ENCODE measurements at regions not wholly inside any gene's neighbourhood (a gene's known extent, or its start where the extent isn't known, plus 50 kb on each side); places are given as distances from the start of the nearest gene placed in this dataset.

DNA sequence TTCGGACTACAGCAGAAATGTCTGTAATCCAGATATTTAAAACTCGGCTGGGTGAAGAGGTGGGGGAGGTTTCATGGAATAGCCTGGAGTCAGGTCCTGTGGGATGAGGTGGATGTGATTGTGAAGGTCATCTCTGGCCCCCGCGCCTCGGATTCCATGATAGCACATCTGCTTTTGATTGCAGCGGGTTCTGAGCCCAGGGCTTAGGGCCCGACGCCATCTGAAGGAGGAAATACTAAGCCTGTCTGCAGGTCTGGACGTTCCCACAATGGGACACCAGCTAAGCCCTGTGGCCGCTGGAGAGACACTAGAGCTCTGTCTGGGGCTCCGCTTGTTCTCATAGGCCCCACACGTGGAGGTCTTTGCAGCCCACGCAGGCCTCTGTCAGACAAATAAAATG lies 328.7 kb downstream of the CXCL12 start:
- TF ChIP-seq POLR2A (IDR thresholded peaks at IDR 0.05) (no peak), POLR2AphosphoS5 (IDR thresholded peaks at IDR 0.05) (no peak)
- TF ChIP-seq, protein P1, sequence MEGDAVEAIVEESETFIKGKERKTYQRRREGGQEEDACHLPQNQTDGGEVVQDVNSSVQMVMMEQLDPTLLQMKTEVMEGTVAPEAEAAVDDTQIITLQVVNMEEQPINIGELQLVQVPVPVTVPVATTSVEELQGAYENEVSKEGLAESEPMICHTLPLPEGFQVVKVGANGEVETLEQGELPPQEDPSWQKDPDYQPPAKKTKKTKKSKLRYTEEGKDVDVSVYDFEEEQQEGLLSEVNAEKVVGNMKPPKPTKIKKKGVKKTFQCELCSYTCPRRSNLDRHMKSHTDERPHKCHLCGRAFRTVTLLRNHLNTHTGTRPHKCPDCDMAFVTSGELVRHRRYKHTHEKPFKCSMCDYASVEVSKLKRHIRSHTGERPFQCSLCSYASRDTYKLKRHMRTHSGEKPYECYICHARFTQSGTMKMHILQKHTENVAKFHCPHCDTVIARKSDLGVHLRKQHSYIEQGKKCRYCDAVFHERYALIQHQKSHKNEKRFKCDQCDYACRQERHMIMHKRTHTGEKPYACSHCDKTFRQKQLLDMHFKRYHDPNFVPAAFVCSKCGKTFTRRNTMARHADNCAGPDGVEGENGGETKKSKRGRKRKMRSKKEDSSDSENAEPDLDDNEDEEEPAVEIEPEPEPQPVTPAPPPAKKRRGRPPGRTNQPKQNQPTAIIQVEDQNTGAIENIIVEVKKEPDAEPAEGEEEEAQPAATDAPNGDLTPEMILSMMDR (IDR thresholded peaks at IDR 0.05 in 8 of 11, conservative IDR thresholded peaks at IDR 0.05 in 3 of 11): no peak
- DNase-seq: no peak
- Histone ChIP-seq H3K4me1 (no peaks in the 10 kb centered on the region), H3K36me3 (no peaks in the 10 kb centered on the region), H3K9me3 (no peaks in the 10 kb centered on the region), H3K27me3 (replicated peaks in 1 of 7) (peaks cover 0 to 20% (median 0%) of the 10 kb centered on the region in 7 donors), H3K27ac (no peak overlapping the region), H3K4me3 (no peak overlapping the region)
- intact Hi-C loops (cut with DNase I; ENCODE audit: low total_unique reads): no loop called here
- WGBS, 5 donors: 77 to 93% (median 89%) methylated on average over 13 of the region's 13 CpGs

DNA sequence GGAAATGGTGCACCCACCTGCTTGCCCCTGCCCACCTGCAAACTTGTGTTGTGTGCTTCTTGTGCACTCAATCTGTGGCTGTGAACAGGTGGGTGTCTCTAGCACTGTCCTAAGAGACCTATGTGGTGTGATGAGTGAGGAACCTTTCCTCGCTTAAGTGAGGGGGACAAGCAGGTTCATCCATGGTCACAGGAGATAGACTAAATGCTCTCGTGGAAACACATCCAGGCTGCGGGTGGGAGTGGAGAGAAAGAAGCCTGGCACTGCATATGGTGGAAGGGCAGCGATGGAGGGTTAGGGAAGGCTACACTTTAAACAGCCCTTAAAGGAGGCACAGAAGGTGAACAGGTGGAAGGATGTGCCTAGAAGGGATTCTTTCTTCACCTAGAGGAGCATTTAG lies 330.9 kb downstream of the CXCL12 start:
- Histone ChIP-seq H3K9me3 (no peaks in the 10 kb centered on the region), H3K4me3 (no peak overlapping the region), H3K36me3 (no peaks in the 10 kb centered on the region), H3K27ac (no peak overlapping the region), H3K27me3 (replicated peaks in 1 of 7) (peaks cover 0 to 26% (median 0%) of the 10 kb centered on the region in 7 donors), H3K4me1 (no peaks in the 10 kb centered on the region)
- DNase-seq: no peak
- intact Hi-C loops (cut with DNase I; ENCODE audit: low total_unique reads): no loop called here
- WGBS, 5 donors: 89 to 96% (median 95%) methylated on average over 4 of the region's 4 CpGs
- TF ChIP-seq POLR2A (IDR thresholded peaks at IDR 0.05) (no peak), POLR2AphosphoS5 (IDR thresholded peaks at IDR 0.05) (no peak)
- TF ChIP-seq, protein P1 (IDR thresholded peaks at IDR 0.05 in 8 of 11, conservative IDR thresholded peaks at IDR 0.05 in 3 of 11): no peak

DNA sequence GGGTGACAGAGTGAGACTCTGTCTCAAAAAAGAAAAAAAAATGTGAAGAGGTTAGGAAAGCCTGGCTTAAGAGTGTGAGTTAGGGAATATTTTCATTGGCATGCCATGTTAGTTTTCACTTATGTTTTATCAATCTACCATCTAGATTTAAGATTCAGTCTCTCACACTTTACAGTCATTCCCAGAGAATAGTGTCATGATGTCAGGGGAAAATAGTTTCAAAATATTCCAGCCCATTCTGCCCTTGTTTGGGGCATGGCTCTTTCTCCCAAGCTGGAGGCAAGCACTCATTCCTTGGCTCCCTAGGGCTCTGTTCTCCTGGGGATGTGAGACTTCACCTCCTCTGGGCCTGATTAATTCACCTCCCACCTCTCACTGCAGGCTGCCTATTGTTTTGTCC lies 331.5 kb downstream of the CXCL12 start:
- H3K36me3 ChIP-seq: no peaks in the 10 kb centered on the region
- H3K4me1 ChIP-seq: no peaks in the 10 kb centered on the region
- TF ChIP-seq POLR2AphosphoS5 (IDR thresholded peaks at IDR 0.05) (no peak), POLR2A (IDR thresholded peaks at IDR 0.05) (no peak)
- TF ChIP-seq, protein P1 (IDR thresholded peaks at IDR 0.05 in 8 of 11, conservative IDR thresholded peaks at IDR 0.05 in 3 of 11): no peak
- DNase-seq: no peak
- intact Hi-C loops (cut with DNase I; ENCODE audit: low total_unique reads): no loop called here
- H3K9me3 ChIP-seq: no peaks in the 10 kb centered on the region
- peaks cover 0 to 29% (median 0%) of the 10 kb centered on the region in 7 donors for H3K27me3 ChIP-seq (replicated peaks in 1 of 7)
- no peak overlapping the region for H3K4me3 ChIP-seq
- no peak overlapping the region for H3K27ac ChIP-seq

DNA sequence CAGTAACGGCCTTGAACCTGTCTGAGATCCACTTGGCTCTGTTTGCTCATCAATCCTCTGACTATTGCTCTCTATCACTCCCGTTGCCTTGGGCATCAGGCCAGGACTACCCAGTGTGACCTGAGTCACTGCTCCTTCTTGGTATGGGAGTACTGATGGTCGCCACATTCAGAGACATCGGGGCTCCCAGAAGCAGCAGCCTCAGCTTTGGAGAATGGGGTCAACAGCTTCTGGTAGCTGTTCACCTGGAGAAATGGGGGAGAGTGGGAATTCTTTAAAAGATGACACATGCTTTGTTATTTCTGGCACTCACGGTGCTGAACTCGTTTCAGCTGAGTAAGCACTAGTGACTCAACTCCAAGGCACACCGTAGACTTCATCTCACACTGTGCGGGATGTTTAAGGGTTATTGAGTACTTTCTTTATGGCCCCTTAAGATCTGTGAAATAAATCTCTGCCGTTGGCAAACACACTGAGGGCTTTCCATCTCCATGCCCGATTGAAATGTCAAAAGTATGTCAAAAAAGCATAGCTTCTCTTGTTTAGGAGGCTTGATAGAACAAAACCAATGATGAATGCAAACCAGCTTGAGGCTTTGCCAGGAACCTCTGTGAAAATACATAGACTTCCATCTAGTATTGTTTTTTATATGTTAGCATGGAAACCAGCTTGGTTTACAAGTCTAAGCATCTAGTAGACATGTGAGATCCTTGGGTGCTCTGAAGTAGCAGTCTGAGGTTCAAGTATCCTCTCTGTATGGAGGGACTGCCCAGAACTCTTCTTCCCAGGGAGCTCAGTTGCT lies 333.1 kb downstream of the CXCL12 start:
- no peak overlapping the region for H3K27ac ChIP-seq
- TF ChIP-seq POLR2A (IDR thresholded peaks at IDR 0.05) (no peak), POLR2AphosphoS5 (IDR thresholded peaks at IDR 0.05) (no peak)
- TF ChIP-seq, protein P1 (IDR thresholded peaks at IDR 0.05 in 8 of 11, conservative IDR thresholded peaks at IDR 0.05 in 3 of 11): no peak
- H3K9me3 ChIP-seq: no peaks in the 10 kb centered on the region
- no peaks in the 10 kb centered on the region for H3K36me3 ChIP-seq
- no peak overlapping the region for H3K4me3 ChIP-seq
- DNase-seq: no peak
- peaks cover 0 to 7% (median 0%) of the 10 kb centered on the region in 6 donors for H3K4me1 ChIP-seq
- peaks cover 0 to 29% (median 0%) of the 10 kb centered on the region in 7 donors for H3K27me3 ChIP-seq (replicated peaks in 1 of 7)
- intact Hi-C loops (cut with DNase I; ENCODE audit: low total_unique reads): no loop called here
- WGBS, 5 donors: 66 to 85% (median 79%) methylated on average over 10 of the region's 10 CpGs
